GM18526 (cell line): ENCODE measurements at regions not wholly inside any gene's neighbourhood (a gene's known extent, or its start where the extent isn't known, plus 50 kb on each side); places are given as distances from the start of the nearest gene placed in this dataset.

Experiments used
- POLR2A ChIP-seq: IDR thresholded peaks from 3 replicates; pipeline ENCODE4 v1.6.1; 2011; ENCODE audit not compliant: insufficient read length; ENCODE audit errors: extremely low read depth

DNA sequence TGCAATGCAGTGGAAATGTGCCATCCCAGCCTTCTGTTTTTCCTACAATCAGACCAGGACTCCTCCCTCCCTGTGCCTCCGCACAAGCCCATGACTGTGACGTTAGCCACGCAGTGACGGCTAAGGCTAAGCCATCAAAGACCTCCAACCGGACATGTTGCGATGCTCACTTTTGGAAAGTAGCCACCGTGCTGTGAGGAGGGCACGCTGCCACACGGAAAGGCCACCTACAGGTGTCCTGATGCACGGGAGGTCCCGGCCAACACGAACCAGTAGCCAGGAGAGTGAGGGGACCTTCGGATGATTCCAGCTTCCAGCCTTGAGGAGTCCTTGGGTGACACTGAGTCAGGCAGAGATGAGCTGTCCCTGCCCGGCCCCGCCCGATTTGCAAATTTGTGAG lies 53.9 kb downstream of the FOXL1 start:
- TF ChIP-seq POLR2A, result no peak

DNA sequence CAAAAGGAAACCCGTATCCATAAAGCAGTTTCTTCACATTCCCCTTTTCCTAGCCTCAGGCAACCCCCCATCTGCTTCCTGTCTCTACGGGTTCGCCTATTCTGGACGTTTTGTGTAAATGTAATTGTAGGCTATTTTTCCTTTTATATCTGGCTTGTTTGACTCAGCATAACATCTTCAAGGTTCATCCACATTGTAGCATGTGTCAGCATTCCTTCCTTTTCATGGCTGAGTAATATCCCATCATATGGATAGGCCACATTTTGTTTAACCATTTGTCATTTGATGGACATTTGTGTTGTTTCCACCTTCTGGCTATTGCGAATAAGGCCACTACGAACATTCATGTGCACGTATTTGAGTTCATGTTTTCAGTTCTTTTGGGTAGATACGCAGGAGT lies 54.6 kb downstream of the FOXL1 start:
- no peak for TF ChIP-seq POLR2A

DNA sequence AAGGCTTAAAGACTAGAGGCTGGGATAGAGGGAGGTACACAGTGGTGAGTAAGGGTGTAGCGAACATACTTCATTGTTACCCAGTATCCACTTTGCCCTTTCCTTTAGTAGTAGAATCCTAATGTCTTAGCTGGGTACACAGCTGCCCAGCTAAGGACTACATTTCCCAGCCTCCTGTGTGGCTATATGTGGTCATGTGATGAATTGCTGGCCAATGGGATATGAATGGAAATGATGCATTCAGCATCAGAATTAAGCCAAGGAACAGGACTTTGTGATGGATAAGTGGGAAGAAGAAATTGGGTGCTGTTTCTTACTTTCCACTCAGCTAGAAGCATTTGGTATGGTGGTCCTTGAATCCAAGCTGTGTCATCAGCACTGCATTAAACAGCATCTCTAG lies 55.9 kb downstream of the FOXL1 start:
- no peak for TF ChIP-seq POLR2A

DNA sequence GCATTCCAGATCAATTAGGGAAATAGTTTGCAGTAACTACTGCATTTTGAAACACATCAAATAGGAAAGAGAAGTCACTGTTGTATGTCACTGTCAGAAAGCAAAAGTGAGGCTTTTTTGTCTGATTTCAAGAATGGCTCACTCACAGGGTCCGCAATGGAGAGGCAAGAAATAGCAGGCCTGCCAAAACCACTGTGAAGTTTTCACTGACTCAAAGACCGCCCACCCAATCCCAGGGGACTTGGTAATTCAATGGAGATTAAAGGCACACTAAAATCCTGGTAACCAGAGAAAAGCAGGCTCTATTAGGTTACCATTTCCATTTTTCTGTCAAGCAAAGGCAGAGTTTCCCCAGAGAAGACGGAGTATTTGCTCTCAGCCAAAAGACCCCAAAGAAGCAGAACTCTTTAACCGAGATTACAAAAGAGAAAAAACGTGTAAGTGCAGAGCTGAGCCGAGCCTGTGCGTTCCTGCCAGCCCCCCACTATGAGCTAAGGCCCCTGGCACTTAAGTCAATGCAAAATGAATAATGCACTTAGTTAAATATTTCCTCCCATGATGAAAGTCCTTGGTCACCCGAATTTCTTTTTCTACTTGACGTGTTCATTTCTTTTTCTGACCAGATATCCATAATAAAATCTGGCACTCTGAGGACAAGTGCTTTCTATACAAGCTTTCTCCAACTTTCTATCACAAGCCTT lies 57.0 kb downstream of the FOXL1 start:
- no peak for TF ChIP-seq POLR2A

DNA sequence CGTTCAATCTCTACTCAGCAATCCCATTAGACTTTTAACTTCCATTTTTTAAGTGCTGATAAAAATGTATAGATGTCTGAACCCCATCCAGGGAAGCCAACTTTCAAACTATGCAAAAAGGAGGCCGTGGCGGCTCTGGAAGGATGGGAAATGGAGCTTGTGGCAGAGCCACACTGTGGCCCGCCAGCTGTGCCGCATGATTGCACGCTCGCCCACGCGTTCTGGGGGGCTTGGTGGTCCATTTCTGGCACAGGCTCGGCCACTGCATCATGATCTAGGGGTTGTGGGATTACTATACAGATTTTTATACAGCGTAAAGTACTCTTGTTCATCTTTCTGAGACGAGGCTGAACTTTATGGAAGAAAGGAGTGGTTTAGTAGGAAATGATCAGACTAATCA lies 57.6 kb downstream of the FOXL1 start:
- TF ChIP-seq POLR2A, result no peak

DNA sequence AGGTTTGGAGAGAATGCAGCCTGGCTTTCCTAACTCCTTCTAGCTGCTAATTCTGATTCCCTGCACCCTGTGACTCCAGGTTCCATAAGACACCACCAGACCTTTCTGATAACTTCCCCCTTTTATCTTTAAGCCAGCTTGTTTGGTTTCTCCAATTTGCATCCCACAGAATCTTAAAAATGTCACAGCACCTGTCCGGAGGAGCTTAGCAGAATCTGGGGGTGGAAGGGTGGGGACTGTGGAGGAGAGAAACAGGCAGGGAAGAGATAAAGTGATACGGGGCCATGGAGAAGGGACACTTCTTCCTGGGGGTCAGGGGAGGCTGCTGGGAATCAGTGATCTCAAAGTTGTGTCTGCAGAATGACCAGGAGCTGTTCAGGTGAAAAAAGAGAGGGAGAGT lies 59.4 kb downstream of the FOXL1 start:
- no peak for TF ChIP-seq POLR2A

DNA sequence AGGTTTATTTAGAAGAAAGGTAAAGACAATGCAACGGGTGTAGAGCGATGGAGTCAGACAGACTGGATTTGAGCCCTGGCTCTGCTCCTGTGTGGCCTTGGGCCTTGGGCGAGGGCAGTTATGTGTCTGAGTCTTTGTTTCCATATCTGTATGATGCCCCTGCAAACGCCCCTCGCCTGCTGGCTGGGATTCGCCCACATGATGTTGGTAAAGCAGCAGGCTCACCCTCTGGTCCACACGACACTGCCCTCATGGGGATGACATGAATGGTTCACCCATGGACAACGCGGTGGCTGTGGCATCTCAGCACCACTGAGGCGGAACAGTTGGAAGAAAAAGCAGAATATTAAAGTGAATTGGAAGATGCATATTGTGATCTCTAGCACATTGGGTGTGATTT lies 60.3 kb downstream of the FOXL1 start:
- no peak for TF ChIP-seq POLR2A

DNA sequence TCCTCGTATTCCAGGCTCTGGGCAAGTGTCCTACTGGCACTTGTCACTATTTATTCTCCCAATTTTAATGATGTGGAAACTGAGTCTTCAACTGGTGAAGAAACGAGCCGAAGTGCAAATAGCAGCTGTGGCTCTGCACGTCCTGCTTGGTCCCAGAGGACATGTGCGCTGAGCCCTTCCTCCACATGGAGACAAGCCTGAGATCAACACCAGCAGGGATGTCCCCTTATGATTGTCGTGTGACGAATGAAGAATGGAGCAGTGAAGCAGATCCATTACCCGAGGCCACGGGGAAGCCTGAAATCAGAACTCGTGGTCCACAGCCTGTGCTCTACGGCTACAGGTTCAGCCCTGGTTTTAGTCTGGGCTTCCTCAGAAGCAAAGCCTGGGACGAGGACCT lies 61.0 kb downstream of the FOXL1 start:
- TF ChIP-seq POLR2A, result no peak

DNA sequence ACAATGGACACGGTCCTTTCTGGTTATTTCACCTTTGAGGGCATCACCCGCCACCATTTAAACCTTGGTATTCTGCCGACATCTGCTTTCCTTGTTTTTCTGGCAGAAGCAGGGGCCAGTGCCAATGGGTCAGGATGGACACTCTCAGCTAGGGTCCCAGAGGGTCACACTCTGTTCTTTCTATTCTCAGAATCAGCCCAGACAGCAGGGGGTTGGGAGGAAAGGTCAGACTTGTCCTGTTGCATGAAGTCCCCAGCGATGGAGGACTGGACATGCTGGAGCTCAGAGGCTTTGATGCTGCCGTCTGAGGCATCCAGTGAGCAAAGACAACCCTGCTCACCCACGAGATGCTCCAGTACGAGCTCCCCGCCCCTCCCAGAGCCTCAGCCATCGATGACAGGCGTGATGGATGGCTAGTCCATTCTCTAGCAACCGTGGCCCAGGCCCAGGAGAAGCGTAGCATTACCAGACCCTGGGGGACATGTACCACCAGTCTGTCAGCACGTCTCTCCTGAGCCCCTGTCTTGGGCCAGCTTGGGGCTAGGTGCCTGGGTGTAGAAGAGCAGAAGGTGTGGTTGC lies 62.0 kb downstream of the FOXL1 start:
- TF ChIP-seq POLR2A, result no peak

DNA sequence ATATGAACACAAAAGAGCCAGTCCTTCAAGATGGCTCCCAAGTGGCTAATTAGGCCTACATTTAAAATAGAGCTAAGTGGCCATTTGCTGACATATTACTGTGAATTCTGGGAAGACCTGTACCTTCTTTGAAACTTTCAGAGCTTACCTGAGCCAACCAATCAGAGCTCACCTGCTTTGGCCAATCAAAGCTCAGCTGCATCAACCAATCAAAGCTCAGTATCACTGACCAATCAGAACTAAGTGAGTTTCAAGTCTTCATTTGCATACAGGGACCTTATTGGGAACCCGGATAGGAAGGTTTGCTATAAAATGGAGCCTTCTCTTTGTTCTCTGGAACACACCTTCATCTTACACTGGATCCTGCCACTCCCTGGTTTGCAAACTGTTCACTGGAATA lies 63.7 kb downstream of the FOXL1 start:
- no peak for TF ChIP-seq POLR2A

DNA sequence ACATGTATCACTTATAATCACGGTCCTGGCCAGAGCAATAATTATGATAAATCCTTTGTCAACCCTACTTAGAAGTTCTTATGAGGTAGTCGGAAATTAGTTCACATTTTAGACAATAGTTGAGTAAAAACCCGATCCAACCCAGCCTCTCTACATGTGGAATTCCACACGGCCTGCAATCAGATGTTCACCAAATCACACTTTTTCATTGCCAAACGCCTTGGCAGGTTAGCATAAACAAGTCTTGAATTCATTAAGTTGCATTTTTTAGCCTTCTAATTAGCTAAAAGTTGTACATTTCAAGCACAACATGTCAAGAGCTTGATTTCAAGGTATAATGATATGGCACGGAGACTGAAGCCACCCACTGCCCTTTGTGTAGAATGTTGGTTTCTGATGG lies 65.3 kb downstream of the FOXL1 start:
- no peak for TF ChIP-seq POLR2A

DNA sequence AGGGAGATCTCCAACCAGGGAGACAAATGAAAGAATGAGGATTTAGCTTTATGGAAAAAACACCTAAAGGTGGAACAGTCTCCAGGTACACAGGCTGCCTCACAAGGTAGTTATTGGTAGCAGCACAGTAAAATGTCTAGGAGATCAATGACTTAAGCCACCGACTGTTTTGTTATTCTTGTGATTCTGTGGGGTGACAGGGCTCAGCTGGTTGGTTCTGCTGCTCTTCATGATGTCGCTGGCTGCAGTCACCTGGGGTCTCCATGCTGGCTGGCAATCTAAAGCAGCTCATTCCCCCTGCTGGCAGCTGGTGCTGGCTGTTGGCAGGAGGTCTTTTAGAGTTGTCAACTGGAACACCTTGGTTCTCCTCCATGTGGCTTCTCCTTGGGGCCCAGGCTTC lies 69.2 kb downstream of the FOXL1 start:
- TF ChIP-seq POLR2A, result no peak

DNA sequence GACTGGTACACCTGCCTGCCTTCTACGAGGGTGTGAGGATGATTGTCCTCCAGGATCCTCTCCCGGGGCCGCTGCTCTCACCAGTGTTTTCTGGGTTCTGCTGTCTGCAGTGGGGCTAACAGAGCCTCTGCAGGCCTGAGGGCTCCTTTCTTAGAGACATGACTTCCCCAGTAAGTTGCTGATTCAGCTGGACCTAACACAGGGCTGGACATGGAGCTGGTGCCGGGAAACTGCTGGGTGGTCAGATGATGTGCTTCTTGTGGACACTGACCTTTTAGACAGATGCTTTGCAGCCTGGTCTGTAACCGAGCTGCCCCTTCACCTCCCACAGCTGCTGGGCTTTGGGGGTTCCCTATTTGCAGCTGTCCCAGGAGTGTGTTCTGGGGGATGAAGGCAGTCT lies 71.5 kb downstream of the FOXL1 start:
- TF ChIP-seq POLR2A, result no peak

DNA sequence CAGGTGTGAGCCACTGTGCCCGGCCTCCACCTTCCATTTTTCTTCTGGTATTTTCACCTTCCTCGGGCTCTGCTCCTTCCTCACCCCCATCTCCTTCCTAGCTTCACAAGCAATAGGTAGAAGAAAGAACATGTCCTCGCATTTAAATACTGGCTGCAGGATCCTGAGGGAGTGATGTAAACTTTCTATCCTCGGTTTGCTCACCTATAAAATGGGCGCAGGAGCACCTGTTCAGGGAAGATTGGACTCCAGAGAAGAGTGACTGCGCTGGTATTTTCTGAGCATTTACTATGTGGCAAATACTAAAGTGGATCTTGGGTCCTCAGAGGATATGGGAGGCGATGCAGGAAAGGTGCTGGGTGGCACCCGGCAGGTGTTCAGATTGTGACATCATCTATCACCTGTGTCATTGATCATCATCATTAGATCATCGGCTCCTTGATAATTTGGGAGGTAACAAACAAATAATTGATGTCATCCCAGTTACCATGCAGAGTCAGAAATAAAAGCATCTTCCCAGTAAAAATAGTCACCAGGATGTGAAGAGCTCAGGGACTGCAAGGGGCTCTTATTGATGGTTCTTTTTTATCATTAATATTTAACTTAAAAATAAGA lies 72.8 kb downstream of the FOXL1 start:
- no peak for TF ChIP-seq POLR2A

DNA sequence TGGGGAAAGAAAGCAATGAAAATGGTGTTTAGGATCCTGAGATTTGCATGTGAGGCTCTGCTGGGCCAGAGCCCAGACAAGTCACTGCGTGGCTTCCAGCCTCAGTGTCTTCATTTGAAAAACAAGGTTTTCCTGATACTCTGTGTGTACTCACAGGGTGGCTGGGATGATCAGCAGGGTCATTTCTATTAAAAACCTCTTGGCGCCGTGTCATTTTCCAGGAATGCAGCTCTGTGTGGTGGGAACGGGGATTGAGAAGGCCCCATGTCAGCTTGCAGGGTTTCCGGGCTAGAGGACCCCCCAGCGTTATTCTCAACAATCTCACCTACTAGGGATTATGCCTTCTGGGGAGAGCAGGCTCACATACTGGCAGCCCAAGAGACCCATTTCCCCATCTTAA lies 73.5 kb downstream of the FOXL1 start:
- no peak for TF ChIP-seq POLR2A

DNA sequence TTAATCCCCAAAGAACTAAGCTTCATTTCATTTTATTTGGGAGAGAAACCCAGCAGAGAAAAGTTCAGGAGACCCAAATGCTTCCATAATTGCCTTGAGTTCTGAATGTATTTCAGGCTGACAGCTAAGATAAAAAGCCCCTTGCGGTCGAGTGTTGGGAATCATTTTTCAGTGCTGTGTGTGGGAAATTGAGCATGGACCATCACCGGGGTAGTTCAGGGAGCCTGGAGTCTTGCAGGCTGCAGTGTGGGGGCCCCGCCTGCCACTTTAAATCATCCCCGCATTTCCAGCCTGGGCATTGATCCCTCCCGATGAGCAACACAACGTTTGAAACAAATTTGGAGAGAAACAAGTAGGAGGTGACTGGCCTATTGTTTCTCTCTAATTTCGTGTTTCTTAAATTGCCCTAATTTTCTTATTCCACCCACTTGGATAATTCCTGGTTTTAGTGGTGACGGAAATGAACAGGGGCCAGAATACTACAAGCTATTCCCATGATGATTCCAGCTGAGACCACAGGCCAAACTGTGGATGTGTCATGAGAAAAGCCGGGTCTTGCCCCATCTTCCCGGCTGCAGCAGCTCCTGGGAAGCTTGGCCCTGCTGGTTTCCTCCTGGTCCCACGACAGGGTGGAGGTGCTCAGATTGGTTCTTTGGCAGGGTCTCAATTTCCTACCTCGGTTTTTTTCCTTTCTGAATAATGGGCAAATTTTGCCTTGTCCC lies 75.1 kb downstream of the FOXL1 start:
- no peak for TF ChIP-seq POLR2A
